ENCODE measurements at regions not wholly inside any gene's neighbourhood (a gene's known extent, or its start where the extent isn't known, plus 50 kb on each side); places are given as distances from the start of the nearest gene placed in this dataset.

GRCh38 chr7:155964543-155964942 is 152.3 kb upstream of the SHH start:
- H3K27me3 ChIP-seq (replicated peaks in 1 of 4; ENCODE audit: control extremely low read depth in 1 of 4, control insufficient read depth in 3 of 4, insufficient read depth in 4 of 4, low read length in 3 of 4): no peaks in the 10 kb centered on the region
- Mint-ChIP-seq H3K4me1 (no peaks in the 10 kb centered on the region), H3K9me3 (ENCODE audit: insufficient read depth) (no peaks in the 10 kb centered on the region), H3K27ac (no peak overlapping the region), H3K27me3 (peaks cover 4% of the 10 kb centered on the region), H3K4me3 (no peak overlapping the region)
- DNase-seq (no peak), ATAC-seq (ENCODE audit: low read depth) (no peak)
- TF ChIP-seq CTCF (IDR thresholded peaks at IDR 0.05) (no peak), EZH2 (IDR thresholded peaks at IDR 0.05; ENCODE audit: borderline replicate concordance, insufficient read depth, low read depth, low read length, poor library complexity, severe bottlenecking) (no peak)
- peaks cover 0 to 12% (median 0%) of the 10 kb centered on the region in 3 donors for H3K9me3 ChIP-seq (ENCODE audit: control extremely low read depth in 1 of 3, control insufficient read depth in 2 of 3, insufficient read depth in 1 of 3, low read length in 2 of 3)
- no peak overlapping the region for H3K4me3 ChIP-seq (ENCODE audit: control extremely low read depth in 1 of 5, extremely low read depth in 1 of 5, insufficient read depth in 1 of 5, low read depth in 2 of 5, low read length in 4 of 5)
- CTCF ChIA-PET: no interaction called here
- H3K4me1 ChIP-seq (ENCODE audit: control insufficient read depth in 2 of 2, insufficient read depth in 2 of 2, low read length in 2 of 2): no peaks in the 10 kb centered on the region
- H3K9ac ChIP-seq (ENCODE audit: low read length): no peak overlapping the region
- H2AFZ ChIP-seq (ENCODE audit: insufficient read depth, low read depth, low read length, poor library complexity, severe bottlenecking): no peak overlapping the region
- intact Hi-C loops (cut with micrococcal nuclease): no loop called here
- WGBS (ENCODE audit: insufficient coverage): 91% methylated on average over 6 of the region's 9 CpGs
- H4K20me1 ChIP-seq (ENCODE audit: control insufficient read depth, insufficient read depth, low read length, poor library complexity, severe bottlenecking): no peaks in the 10 kb centered on the region
- H3K4me2 ChIP-seq (replicated peaks; ENCODE audit: low read depth, low read length, poor library complexity, severe bottlenecking): no peak overlapping the region
- POLR2A ChIA-PET: no interaction called here
- H3K36me3 ChIP-seq (replicated peaks in 1 of 2; ENCODE audit: control extremely low read depth in 1 of 2, control insufficient read depth in 1 of 2, extremely low read depth in 1 of 2, insufficient read depth in 2 of 2, low read length in 1 of 2): no peaks in the 10 kb centered on the region
- H3K79me2 ChIP-seq (ENCODE audit: control insufficient read depth, insufficient read depth, low read length): no peaks in the 10 kb centered on the region
- H3K27ac ChIP-seq (ENCODE audit: low read length in 2 of 2): no peak overlapping the region

- H3K4me2 ChIP-seq (replicated peaks; ENCODE audit: low read depth, low read length, poor library complexity, severe bottlenecking): no peak overlapping the region
- H3K4me1 Mint-ChIP-seq: no peaks in the 10 kb centered on the region
- 76% methylated on average over 9 of the region's 12 CpGs for WGBS (ENCODE audit: insufficient coverage)
- no peak overlapping the region for H3K9ac ChIP-seq (ENCODE audit: low read length)
- H3K79me2 ChIP-seq (ENCODE audit: control insufficient read depth, insufficient read depth, low read length): no peaks in the 10 kb centered on the region
- no peak for DNase-seq
- no peaks in the 10 kb centered on the region for H3K9me3 Mint-ChIP-seq (ENCODE audit: insufficient read depth)
- no peak overlapping the region for H3K27ac ChIP-seq (ENCODE audit: low read length in 2 of 2)
- H3K27me3 ChIP-seq (replicated peaks in 1 of 4; ENCODE audit: control extremely low read depth in 1 of 4, control insufficient read depth in 3 of 4, insufficient read depth in 4 of 4, low read length in 3 of 4): no peaks in the 10 kb centered on the region
- peaks cover 0 to 12% (median 0%) of the 10 kb centered on the region in 3 donors for H3K9me3 ChIP-seq (ENCODE audit: control extremely low read depth in 1 of 3, control insufficient read depth in 2 of 3, insufficient read depth in 1 of 3, low read length in 2 of 3)
- H3K4me1 ChIP-seq (ENCODE audit: control insufficient read depth in 2 of 2, insufficient read depth in 2 of 2, low read length in 2 of 2): no peaks in the 10 kb centered on the region
- intact Hi-C loops (cut with micrococcal nuclease): no loop called here
- H3K36me3 ChIP-seq (replicated peaks in 1 of 2; ENCODE audit: control extremely low read depth in 1 of 2, control insufficient read depth in 1 of 2, extremely low read depth in 1 of 2, insufficient read depth in 2 of 2, low read length in 1 of 2): no peaks in the 10 kb centered on the region
- ChIA-PET CTCF (no interaction called here), POLR2A (no interaction called here)
- H3K27ac Mint-ChIP-seq: no peak overlapping the region
- no peak overlapping the region for H3K4me3 Mint-ChIP-seq
- H3K27me3 Mint-ChIP-seq: peaks cover 4% of the 10 kb centered on the region
- H4K20me1 ChIP-seq (ENCODE audit: control insufficient read depth, insufficient read depth, low read length, poor library complexity, severe bottlenecking): no peaks in the 10 kb centered on the region
- no peak for ATAC-seq (ENCODE audit: low read depth)
- H2AFZ ChIP-seq (ENCODE audit: insufficient read depth, low read depth, low read length, poor library complexity, severe bottlenecking): no peak overlapping the region
- TF ChIP-seq EZH2 (IDR thresholded peaks at IDR 0.05; ENCODE audit: borderline replicate concordance, insufficient read depth, low read depth, low read length, poor library complexity, severe bottlenecking): no peak
- no peak for TF ChIP-seq CTCF (IDR thresholded peaks at IDR 0.05)
- no peak overlapping the region for H3K4me3 ChIP-seq (ENCODE audit: control extremely low read depth in 1 of 5, extremely low read depth in 1 of 5, insufficient read depth in 1 of 5, low read depth in 2 of 5, low read length in 4 of 5)
Observed at GRCh38 chr7:155963771-155964195, 151.5 kb upstream of the SHH start.

Data from B cell (primary cell).